SK-N-SH treated with all-trans-retinoic acid at 6 μM for 48 hours (cell line): ENCODE measurements at regions not wholly inside any gene's neighbourhood (a gene's known extent, or its start where the extent isn't known, plus 50 kb on each side); places are given as distances from the start of the nearest gene placed in this dataset.

ENCODE experiments used
- ATAC-seq: fragments of 200-7000 bp; cut with Tn5 transposase; 3 replicates; pipeline ENCODE4 v1.9.1; 2020; ENCODE audit warnings: mild to moderate bottlenecking, moderate library complexity
- ARNTL ChIP-seq: fragments of 450-650 bp; formaldehyde crosslinking; IDR thresholded peaks from 2 replicates; pipeline ENCODE4 v1.5.0; 2020; ENCODE audit warnings: low read depth, mild to moderate bottlenecking, moderate library complexity, borderline replicate concordance
- BACH2 ChIP-seq: fragments of 250-450 bp; sonication (Bioruptor Pico); IDR thresholded peaks from 2 replicates; pipeline ENCODE4 v1.9.0; 2021; ENCODE audit warnings: mild to moderate bottlenecking, borderline replicate concordance
- CSDC2 ChIP-seq: fragments of 250-450 bp; sonication (Bioruptor Pico); IDR thresholded peaks from 2 replicates; pipeline ENCODE4 v1.5.0; 2020; ENCODE audit warnings: mild to moderate bottlenecking, moderate library complexity
- ESRRG ChIP-seq: fragments of 250-450 bp; sonication (Bioruptor Pico); IDR thresholded peaks from 2 replicates; pipeline ENCODE4 v1.6.1; 2021; ENCODE audit warnings: mild to moderate bottlenecking
- ISL1 ChIP-seq: fragments of 250-450 bp; sonication (Bioruptor Pico); IDR thresholded peaks from 2 replicates; pipeline ENCODE4 v2.1.2; 2022; ENCODE audit warnings: mild to moderate bottlenecking, moderate library complexity
- OSR1 ChIP-seq: fragments of 250-450 bp; sonication (Bioruptor Pico); IDR thresholded peaks from 2 replicates; pipeline ENCODE4 v1.8.0; 2022; ENCODE audit warnings: moderate library complexity, mild to moderate bottlenecking, inconsistent platforms
- PPARA ChIP-seq: fragments of 250-450 bp; sonication (Bioruptor Pico); IDR thresholded peaks from 2 replicates; pipeline ENCODE4 v1.5.0; 2020; ENCODE audit warnings: mild to moderate bottlenecking, borderline replicate concordance
- RARB ChIP-seq: fragments of 250-450 bp; sonication (Bioruptor Pico); IDR thresholded peaks from 2 replicates; pipeline ENCODE4 v1.8.0; 2021; ENCODE audit warnings: mild to moderate bottlenecking, moderate library complexity
- SNAI2 ChIP-seq: fragments of 250-450 bp; sonication (Bioruptor Pico); IDR thresholded peaks from 2 replicates; pipeline ENCODE4 v1.5.0; 2020; ENCODE audit warnings: mild to moderate bottlenecking, moderate library complexity
- TCF4 ChIP-seq: fragments of 250-450 bp; sonication (Bioruptor Pico); IDR thresholded peaks from 2 replicates; pipeline ENCODE4 v1.8.0; 2021; ENCODE audit warnings: mild to moderate bottlenecking, moderate library complexity, borderline replicate concordance
- TOX ChIP-seq: fragments of 250-450 bp; sonication (Bioruptor Pico); IDR thresholded peaks from 2 replicates; pipeline ENCODE4 v1.8.0; 2021; ENCODE audit warnings: mild to moderate bottlenecking, moderate library complexity, borderline replicate concordance
- ZC3H10 ChIP-seq: fragments of 250-450 bp; sonication (Bioruptor Pico); IDR thresholded peaks from 2 replicates; pipeline ENCODE4 v1.5.1; 2021; ENCODE audit warnings: mild to moderate bottlenecking, moderate library complexity
- ZFP3 ChIP-seq: fragments of 250-450 bp; sonication (Bioruptor Pico); IDR thresholded peaks from 2 replicates; pipeline ENCODE4 v1.5.0; 2020; ENCODE audit warnings: mild to moderate bottlenecking, moderate library complexity
- ZFP30 ChIP-seq: fragments of 450-650 bp; formaldehyde crosslinking; IDR thresholded peaks from 2 replicates; pipeline ENCODE4 v1.5.0; 2022; ENCODE audit warnings: mild to moderate bottlenecking, moderate library complexity
- ZNF565 ChIP-seq: fragments of 450-650 bp; formaldehyde crosslinking; conservative IDR thresholded peaks from 2 replicates; pipeline ENCODE4 v1.5.0; 2020; ENCODE audit warnings: low read depth, mild to moderate bottlenecking, moderate library complexity
- ZNF70 ChIP-seq: fragments of 450-650 bp; formaldehyde crosslinking; IDR thresholded peaks from 2 replicates; pipeline ENCODE4 v1.5.0; 2020; ENCODE audit warnings: mild to moderate bottlenecking, moderate library complexity
- ZNF8 ChIP-seq: fragments of 450-650 bp; formaldehyde crosslinking; IDR thresholded peaks from 2 replicates; pipeline ENCODE4 v1.5.0; 2020; ENCODE audit warnings: mild to moderate bottlenecking, moderate library complexity
- TF ChIP-seq, protein P1 (sequence below): fragments of 250-450 bp; sonication (Bioruptor Pico); IDR thresholded peaks from 2 replicates; pipeline ENCODE4 v1.8.0; 2020; ENCODE audit warnings: mild to moderate bottlenecking, moderate library complexity, borderline replicate concordance
- TF ChIP-seq, protein P2 (sequence below): fragments of 250-450 bp; sonication (Bioruptor Pico); IDR thresholded peaks from 2 replicates; pipeline ENCODE4 v1.8.0; 2021; ENCODE audit warnings: low read depth, mild to moderate bottlenecking, moderate library complexity, borderline replicate concordance
- TF ChIP-seq, protein P3 (sequence below): fragments of 250-450 bp; sonication (Bioruptor Pico); IDR thresholded peaks from 2 replicates; pipeline ENCODE4 v1.5.1; 2020; ENCODE audit warnings: low read depth, mild to moderate bottlenecking, moderate library complexity
- TF ChIP-seq, protein P4 (sequence below): fragments of 250-450 bp; sonication (Bioruptor Pico); IDR thresholded peaks from 2 replicates; pipeline ENCODE4 v1.5.0; 2020; ENCODE audit warnings: mild to moderate bottlenecking, moderate library complexity
- TF ChIP-seq, protein P5 (sequence below): fragments of 250-450 bp; sonication (Bioruptor Pico); IDR thresholded peaks from 2 replicates; pipeline ENCODE4 v1.5.1; 2021; ENCODE audit warnings: mild to moderate bottlenecking, moderate library complexity

DNA sequence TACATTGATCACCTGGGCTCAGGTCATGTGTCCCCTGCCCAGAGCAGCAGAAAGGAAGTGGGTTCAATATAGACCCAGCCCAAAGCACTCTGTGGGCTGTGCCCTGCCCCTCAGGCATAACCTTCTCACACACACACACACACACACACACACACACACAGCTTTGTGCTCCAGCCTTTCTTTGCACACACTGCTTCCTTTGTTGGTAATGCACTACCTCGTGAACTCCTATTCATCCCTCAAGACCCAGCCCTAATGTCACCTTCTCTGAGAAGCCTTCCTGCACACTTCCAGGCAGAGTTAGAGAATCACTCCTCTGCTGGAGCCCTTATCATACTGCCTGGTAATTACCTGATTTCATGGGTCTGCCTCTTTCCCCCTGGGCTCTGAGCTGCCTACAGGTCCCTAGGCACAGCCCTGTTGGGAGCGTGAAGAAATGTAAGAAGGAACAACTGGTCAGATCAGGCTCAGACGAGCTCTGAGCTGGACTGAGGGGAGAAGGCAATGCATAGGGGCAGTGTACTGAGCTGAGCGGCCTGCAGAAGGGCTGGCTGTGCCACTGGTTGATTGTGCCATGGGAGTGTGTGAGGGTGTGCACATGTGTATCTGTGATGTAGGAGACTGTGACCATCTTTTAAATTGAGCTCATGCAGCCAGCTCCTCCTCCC is 210.3 kb downstream of the GLI2 start:
- no peak for TF ChIP-seq PPARA (CRISPR knock-in tag)
- peak; percentile 95 for TF ChIP-seq ZFP3 (CRISPR knock-in tag)
- no peak for ATAC-seq

DNA sequence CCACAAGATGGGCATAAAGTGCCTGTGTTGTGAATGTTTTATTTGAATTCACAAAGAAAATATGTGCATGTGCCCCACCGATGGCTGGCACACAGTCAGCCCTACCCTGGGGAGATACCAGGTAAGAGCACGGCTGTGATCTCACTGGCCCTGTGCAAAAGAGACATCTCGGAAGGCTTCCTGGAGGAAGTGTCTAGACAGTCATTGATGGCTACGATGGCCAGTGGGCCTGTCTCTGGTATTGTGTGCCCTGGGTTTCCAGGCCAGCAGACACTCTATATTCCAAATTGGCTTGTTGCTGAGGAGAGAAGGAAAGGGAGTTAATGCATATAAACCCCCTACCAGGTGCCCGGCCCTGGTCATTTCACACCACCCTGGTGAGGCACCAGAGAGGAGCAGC is 211.7 kb downstream of the GLI2 start:
- no peak for ATAC-seq
- no peak for TF ChIP-seq ZFP30
- TF ChIP-seq TOX (CRISPR knock-in tag), result no peak
- TF ChIP-seq, protein P1, sequence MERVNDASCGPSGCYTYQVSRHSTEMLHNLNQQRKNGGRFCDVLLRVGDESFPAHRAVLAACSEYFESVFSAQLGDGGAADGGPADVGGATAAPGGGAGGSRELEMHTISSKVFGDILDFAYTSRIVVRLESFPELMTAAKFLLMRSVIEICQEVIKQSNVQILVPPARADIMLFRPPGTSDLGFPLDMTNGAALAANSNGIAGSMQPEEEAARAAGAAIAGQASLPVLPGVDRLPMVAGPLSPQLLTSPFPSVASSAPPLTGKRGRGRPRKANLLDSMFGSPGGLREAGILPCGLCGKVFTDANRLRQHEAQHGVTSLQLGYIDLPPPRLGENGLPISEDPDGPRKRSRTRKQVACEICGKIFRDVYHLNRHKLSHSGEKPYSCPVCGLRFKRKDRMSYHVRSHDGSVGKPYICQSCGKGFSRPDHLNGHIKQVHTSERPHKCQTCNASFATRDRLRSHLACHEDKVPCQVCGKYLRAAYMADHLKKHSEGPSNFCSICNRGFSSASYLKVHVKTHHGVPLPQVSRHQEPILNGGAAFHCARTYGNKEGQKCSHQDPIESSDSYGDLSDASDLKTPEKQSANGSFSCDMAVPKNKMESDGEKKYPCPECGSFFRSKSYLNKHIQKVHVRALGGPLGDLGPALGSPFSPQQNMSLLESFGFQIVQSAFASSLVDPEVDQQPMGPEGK, result no peak
- TF ChIP-seq OSR1 (CRISPR knock-in tag), result no peak
- no peak for TF ChIP-seq ZNF565 (CRISPR knock-in tag)
- TF ChIP-seq ZC3H10 (CRISPR knock-in tag), result no peak
- no peak for TF ChIP-seq ISL1
- TF ChIP-seq, protein P2, sequence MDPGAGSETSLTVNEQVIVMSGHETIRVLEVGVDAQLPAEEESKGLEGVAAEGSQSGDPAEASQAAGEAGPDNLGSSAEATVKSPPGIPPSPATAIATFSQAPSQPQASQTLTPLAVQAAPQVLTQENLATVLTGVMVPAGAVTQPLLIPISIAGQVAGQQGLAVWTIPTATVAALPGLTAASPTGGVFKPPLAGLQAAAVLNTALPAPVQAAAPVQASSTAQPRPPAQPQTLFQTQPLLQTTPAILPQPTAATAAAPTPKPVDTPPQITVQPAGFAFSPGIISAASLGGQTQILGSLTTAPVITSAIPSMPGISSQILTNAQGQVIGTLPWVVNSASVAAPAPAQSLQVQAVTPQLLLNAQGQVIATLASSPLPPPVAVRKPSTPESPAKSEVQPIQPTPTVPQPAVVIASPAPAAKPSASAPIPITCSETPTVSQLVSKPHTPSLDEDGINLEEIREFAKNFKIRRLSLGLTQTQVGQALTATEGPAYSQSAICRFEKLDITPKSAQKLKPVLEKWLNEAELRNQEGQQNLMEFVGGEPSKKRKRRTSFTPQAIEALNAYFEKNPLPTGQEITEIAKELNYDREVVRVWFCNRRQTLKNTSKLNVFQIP, result no peak
- no peak for TF ChIP-seq BACH2 (CRISPR knock-in tag)
- no peak for TF ChIP-seq RARB (CRISPR knock-in tag)
- TF ChIP-seq, protein P3, sequence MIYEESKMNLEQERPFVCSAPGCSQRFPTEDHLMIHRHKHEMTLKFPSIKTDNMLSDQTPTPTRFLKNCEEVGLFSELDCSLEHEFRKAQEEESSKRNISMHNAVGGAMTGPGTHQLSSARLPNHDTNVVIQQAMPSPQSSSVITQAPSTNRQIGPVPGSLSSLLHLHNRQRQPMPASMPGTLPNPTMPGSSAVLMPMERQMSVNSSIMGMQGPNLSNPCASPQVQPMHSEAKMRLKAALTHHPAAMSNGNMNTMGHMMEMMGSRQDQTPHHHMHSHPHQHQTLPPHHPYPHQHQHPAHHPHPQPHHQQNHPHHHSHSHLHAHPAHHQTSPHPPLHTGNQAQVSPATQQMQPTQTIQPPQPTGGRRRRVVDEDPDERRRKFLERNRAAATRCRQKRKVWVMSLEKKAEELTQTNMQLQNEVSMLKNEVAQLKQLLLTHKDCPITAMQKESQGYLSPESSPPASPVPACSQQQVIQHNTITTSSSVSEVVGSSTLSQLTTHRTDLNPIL, result no peak
- TF ChIP-seq PPARA (CRISPR knock-in tag), result no peak
- no peak for TF ChIP-seq SNAI2 (CRISPR knock-in tag)
- no peak for TF ChIP-seq CSDC2 (CRISPR knock-in tag)

DNA sequence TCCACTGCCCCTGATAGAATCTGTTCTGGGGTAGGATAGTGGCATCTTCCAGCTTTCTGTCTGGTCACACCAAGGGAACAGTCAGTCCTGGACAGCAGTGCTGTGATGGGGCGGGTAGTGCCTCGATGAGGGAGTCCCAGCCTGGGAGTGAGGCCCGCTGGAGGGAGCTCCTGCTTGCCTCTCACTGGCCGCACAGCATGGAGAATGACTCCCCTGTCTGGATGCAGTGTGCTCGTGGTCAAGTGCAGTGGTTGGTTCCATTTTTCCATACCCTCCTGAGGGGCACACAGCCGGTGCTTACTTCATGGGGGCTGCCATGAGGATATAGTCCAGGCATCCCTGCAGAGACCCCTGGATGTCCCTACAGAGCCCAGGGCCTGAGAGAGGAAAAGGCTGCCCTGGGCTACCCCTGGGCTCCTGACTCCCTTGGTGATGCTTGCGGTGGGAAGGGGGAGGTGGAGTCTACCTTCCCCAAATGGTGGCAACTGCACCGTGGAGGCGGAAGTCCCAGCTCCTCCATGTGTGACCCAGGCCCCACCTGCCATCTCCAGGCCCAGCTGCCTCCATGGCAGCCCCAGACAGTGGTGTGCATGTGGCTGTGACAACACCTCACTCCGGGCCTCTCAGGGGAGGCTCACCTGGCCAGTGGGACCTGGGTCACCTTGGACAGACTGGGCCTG is 212.5 kb downstream of the GLI2 start:
- TF ChIP-seq, protein P4, sequence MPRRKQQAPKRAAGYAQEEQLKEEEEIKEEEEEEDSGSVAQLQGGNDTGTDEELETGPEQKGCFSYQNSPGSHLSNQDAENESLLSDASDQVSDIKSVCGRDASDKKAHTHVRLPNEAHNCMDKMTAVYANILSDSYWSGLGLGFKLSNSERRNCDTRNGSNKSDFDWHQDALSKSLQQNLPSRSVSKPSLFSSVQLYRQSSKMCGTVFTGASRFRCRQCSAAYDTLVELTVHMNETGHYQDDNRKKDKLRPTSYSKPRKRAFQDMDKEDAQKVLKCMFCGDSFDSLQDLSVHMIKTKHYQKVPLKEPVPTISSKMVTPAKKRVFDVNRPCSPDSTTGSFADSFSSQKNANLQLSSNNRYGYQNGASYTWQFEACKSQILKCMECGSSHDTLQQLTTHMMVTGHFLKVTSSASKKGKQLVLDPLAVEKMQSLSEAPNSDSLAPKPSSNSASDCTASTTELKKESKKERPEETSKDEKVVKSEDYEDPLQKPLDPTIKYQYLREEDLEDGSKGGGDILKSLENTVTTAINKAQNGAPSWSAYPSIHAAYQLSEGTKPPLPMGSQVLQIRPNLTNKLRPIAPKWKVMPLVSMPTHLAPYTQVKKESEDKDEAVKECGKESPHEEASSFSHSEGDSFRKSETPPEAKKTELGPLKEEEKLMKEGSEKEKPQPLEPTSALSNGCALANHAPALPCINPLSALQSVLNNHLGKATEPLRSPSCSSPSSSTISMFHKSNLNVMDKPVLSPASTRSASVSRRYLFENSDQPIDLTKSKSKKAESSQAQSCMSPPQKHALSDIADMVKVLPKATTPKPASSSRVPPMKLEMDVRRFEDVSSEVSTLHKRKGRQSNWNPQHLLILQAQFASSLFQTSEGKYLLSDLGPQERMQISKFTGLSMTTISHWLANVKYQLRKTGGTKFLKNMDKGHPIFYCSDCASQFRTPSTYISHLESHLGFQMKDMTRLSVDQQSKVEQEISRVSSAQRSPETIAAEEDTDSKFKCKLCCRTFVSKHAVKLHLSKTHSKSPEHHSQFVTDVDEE (CRISPR knock-in tag), result no peak
- TF ChIP-seq ZNF8 (no peak), ZFP30 (no peak), CSDC2 (CRISPR knock-in tag) (no peak), TCF4 (no peak), PPARA (CRISPR knock-in tag) (no peak), TOX (CRISPR knock-in tag) (no peak), ZNF565 (CRISPR knock-in tag) (no peak), ISL1 (no peak), ARNTL (CRISPR knock-in tag) (no peak), SNAI2 (CRISPR knock-in tag) (no peak), ZFP3 (CRISPR knock-in tag) (no peak), ESRRG (CRISPR knock-in tag) (no peak), ZNF70 (no peak), RARB (CRISPR knock-in tag) (no peak)
- TF ChIP-seq, protein P2, result no peak
- TF ChIP-seq, protein P5, sequence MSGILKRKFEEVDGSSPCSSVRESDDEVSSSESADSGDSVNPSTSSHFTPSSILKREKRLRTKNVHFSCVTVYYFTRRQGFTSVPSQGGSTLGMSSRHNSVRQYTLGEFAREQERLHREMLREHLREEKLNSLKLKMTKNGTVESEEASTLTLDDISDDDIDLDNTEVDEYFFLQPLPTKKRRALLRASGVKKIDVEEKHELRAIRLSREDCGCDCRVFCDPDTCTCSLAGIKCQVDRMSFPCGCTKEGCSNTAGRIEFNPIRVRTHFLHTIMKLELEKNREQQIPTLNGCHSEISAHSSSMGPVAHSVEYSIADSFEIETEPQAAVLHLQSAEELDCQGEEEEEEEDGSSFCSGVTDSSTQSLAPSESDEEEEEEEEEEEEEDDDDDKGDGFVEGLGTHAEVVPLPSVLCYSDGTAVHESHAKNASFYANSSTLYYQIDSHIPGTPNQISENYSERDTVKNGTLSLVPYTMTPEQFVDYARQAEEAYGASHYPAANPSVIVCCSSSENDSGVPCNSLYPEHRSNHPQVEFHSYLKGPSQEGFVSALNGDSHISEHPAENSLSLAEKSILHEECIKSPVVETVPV (CRISPR knock-in tag), result no peak
- TF ChIP-seq, protein P3, result no peak
- TF ChIP-seq, protein P1, result no peak
- no peak for ATAC-seq
